HEK293T (cell line): ENCODE measurements at regions not wholly inside any gene's neighbourhood (a gene's known extent, or its start where the extent isn't known, plus 50 kb on each side); places are given as distances from the start of the nearest gene placed in this dataset.

Experiments used
- CTCF ChIA-PET: fragments of 350-600 bp; formaldehyde crosslinking; extraction: SDS; loops from one replicate; lab custom pipeline; 2021; ENCODE audit warnings: antibody characterized with exemption, inconsistent platforms; lab: Yijun Ruan, JAX
- POLR2A ChIA-PET: fragments of 350-600 bp; formaldehyde crosslinking; extraction: SDS; loops from one replicate; lab custom pipeline; 2020; ENCODE audit warnings: antibody characterized with exemption, inconsistent platforms; lab: Yijun Ruan, JAX
- DNase-seq: peaks from one replicate; pipeline ENCODE4 v3.0.0; 2012; ENCODE audit warnings: mixed read lengths; ENCODE audit errors: extremely low spot score
- ARNT ChIP-seq: fragments of 450-650 bp; IDR thresholded peaks from 2 replicates; pipeline ENCODE4 v1.6.1; 2017; ENCODE audit warnings: mild to moderate bottlenecking
- BHLHE40 ChIP-seq: fragments of 450-650 bp; IDR thresholded peaks from 2 replicates; pipeline ENCODE4 v1.6.1; 2016; ENCODE audit warnings: mild to moderate bottlenecking, moderate library complexity, borderline replicate concordance
- CTBP1 ChIP-seq: fragments of 450-650 bp; IDR thresholded peaks from 2 replicates; pipeline ENCODE4 v1.6.1; 2016; ENCODE audit warnings: borderline replicate concordance
- ELF4 ChIP-seq: fragments of 450-650 bp; IDR thresholded peaks from 2 replicates; pipeline ENCODE4 v1.6.1; 2017; ENCODE audit warnings: antibody characterized with exemption
- FOXA1 ChIP-seq: fragments of 450-650 bp; IDR thresholded peaks from 2 replicates; pipeline ENCODE4 v1.6.1; 2016; ENCODE audit warnings: mild to moderate bottlenecking
- FOXK2 ChIP-seq: fragments of 450-650 bp; IDR thresholded peaks from 2 replicates; pipeline ENCODE4 v1.6.1; 2016; ENCODE audit warnings: mild to moderate bottlenecking
- FOXM1 ChIP-seq: fragments of 450-650 bp; IDR thresholded peaks from 2 replicates; pipeline ENCODE4 v1.6.1; 2017; ENCODE audit warnings: mild to moderate bottlenecking, borderline replicate concordance
- HDGF ChIP-seq: fragments of 450-650 bp; IDR thresholded peaks from 2 replicates; pipeline ENCODE4 v1.6.1; 2017; ENCODE audit warnings: antibody characterized with exemption, borderline replicate concordance
- L3MBTL2 ChIP-seq: fragments of 450-650 bp; conservative IDR thresholded peaks from 2 replicates; pipeline ENCODE4 v1.6.1; 2016; ENCODE audit warnings: mild to moderate bottlenecking
- LEF1 ChIP-seq: fragments of 450-650 bp; IDR thresholded peaks from 2 replicates; pipeline ENCODE4 v1.6.1; 2017; ENCODE audit warnings: mild to moderate bottlenecking, borderline replicate concordance
- NFRKB ChIP-seq: fragments of 450-650 bp; IDR thresholded peaks from 2 replicates; pipeline ENCODE4 v1.6.1; 2016; ENCODE audit warnings: mild to moderate bottlenecking, moderate library complexity
- PKNOX1 ChIP-seq: fragments of 450-650 bp; IDR thresholded peaks from 2 replicates; pipeline ENCODE4 v1.6.1; 2016
- SP1 ChIP-seq: fragments of 450-650 bp; IDR thresholded peaks from 2 replicates; pipeline ENCODE4 v1.6.1; 2017
- SUZ12 ChIP-seq: fragments of 450-650 bp; IDR thresholded peaks from 2 replicates; pipeline ENCODE4 v1.6.1; 2016; ENCODE audit warnings: mild to moderate bottlenecking
- TARDBP ChIP-seq: fragments of 450-650 bp; IDR thresholded peaks from 2 replicates; pipeline ENCODE4 v1.6.1; 2016
- ZNF384 ChIP-seq: fragments of 450-650 bp; IDR thresholded peaks from 2 replicates; pipeline ENCODE4 v1.6.1; 2016

GRCh38 chr16:54623636-54624035 lies 307.0 kb upstream of the IRX5 start:
- ChIA-PET CTCF (no interaction called here), POLR2A (no interaction called here)
- DNase-seq, result no peak
- TF ChIP-seq HDGF (no peak), NFRKB (no peak), ELF4 (no peak), FOXA1 (no peak), SUZ12 (no peak), PKNOX1 (no peak), TARDBP (no peak), ZNF384 (no peak), FOXK2 (no peak), CTBP1 (no peak), L3MBTL2 (no peak), SP1 (no peak), BHLHE40 (no peak), ARNT (no peak), LEF1 (no peak), FOXM1 (no peak)

GRCh38 chr16:54620197-54620596 lies 310.5 kb upstream of the IRX5 start:
- POLR2A ChIA-PET, result no interaction called here
- TF ChIP-seq SUZ12 (no peak), NFRKB (no peak)
- CTCF ChIA-PET, result no interaction called here

GRCh38 chr16:54616610-54617009 lies 314.1 kb upstream of the IRX5 start:
- ChIA-PET CTCF (no interaction called here), POLR2A (no interaction called here)
- TF ChIP-seq LEF1, result no peak
- no peak for TF ChIP-seq FOXK2
- no peak for TF ChIP-seq FOXA1
- TF ChIP-seq SUZ12, result no peak
- no peak for TF ChIP-seq CTBP1
- no peak for TF ChIP-seq NFRKB
- no peak for TF ChIP-seq HDGF
- TF ChIP-seq PKNOX1, result no peak
- no peak for DNase-seq

More at GRCh38 chr16:54620197-54620596, 310.5 kb upstream of the IRX5 start:
- DNase-seq, result no peak

- no peak for DNase-seq
- ChIA-PET POLR2A (no interaction called here), CTCF (no interaction called here)
- no peak for TF ChIP-seq FOXM1
- TF ChIP-seq HDGF, result no peak
- no peak for TF ChIP-seq PKNOX1
- no peak for TF ChIP-seq SP1
- TF ChIP-seq ZNF384, result no peak
- no peak for TF ChIP-seq FOXK2
- no peak for TF ChIP-seq SUZ12
- no peak for TF ChIP-seq LEF1
- no peak for TF ChIP-seq TARDBP
- TF ChIP-seq L3MBTL2, result no peak
Measured at GRCh38 chr16:54605536-54606066, 319.0 kb upstream of the IRX3 start.

- ChIA-PET POLR2A (no interaction called here), CTCF (no interaction called here)
- no peak for DNase-seq
- TF ChIP-seq PKNOX1 (no peak), FOXA1 (no peak), LEF1 (no peak), FOXK2 (no peak), NFRKB (no peak), SUZ12 (no peak)
Measured at GRCh38 chr16:54602666-54603065, 316.1 kb upstream of the IRX3 start.

GRCh38 chr16:54597222-54597621 lies 310.6 kb upstream of the IRX3 start:
- no peak for DNase-seq
- TF ChIP-seq L3MBTL2, result no peak
- no peak for TF ChIP-seq BHLHE40
- TF ChIP-seq FOXM1, result no peak
- no peak for TF ChIP-seq FOXK2
- no peak for TF ChIP-seq TARDBP
- TF ChIP-seq ZNF384, result no peak
- CTCF ChIA-PET, result no interaction called here
- POLR2A ChIA-PET, result no interaction called here
